K562 (cell line): ENCODE measurements at regions not wholly inside any gene's neighbourhood (a gene's known extent, or its start where the extent isn't known, plus 50 kb on each side); places are given as distances from the start of the nearest gene placed in this dataset.

Experiments used
- CREM ChIP-seq: IDR thresholded peaks from 2 replicates; pipeline ENCODE4 v1.6.1; 2014; ENCODE audit warnings: antibody characterized with exemption, low read depth
- FIP1L1 ChIP-seq: fragments of 200-400 bp; formaldehyde crosslinking; IDR thresholded peaks from 2 replicates; pipeline ENCODE4 v1.6.1; 2018; ENCODE audit warnings: mild to moderate bottlenecking, low read depth, low read length; ENCODE audit not compliant: poor library complexity, severe bottlenecking
- FOXM1 ChIP-seq, 2 experiments: fragments of 450-650 bp in 1 of 2; sonication (generic) in 1 of 2; formaldehyde crosslinking in 1 of 2; IDR thresholded peaks; 2 replicates each; pipeline versions ENCODE4 v1.6.1 to v1.9.0; 2017 to 2022; ENCODE audit warnings: low read depth in 2 of 2, mild to moderate bottlenecking in 2 of 2, missing genetic modification reagents in 1 of 2, moderate library complexity in 1 of 2
- POLR2A ChIP-seq: fragments of 450-650 bp; conservative IDR thresholded peaks from 2 replicates; pipeline ENCODE4 v1.6.1; 2016
- SAP30 ChIP-seq: fragments of 200-600 bp; sonication (generic); IDR thresholded peaks from 2 replicates; pipeline ENCODE4 v1.6.1; 2012; ENCODE audit warnings: borderline replicate concordance, low read depth, mild to moderate bottlenecking, moderate library complexity, low read length, control low read depth, inconsistent platforms; ENCODE audit not compliant: insufficient read depth, poor library complexity, severe bottlenecking
- SIN3A ChIP-seq, 2 experiments: fragments of 150-350 bp in 1 of 2; IDR thresholded peaks; 2 replicates each; pipeline ENCODE4 v1.6.1; 2011 to 2016; ENCODE audit warnings: borderline replicate concordance in 2 of 2, low read depth in 2 of 2, low read length in 2 of 2, mild to moderate bottlenecking in 2 of 2, moderate library complexity in 2 of 2; ENCODE audit not compliant: control insufficient read depth in 1 of 2
- YY1 ChIP-seq, 3 experiments: IDR thresholded peaks; 2 replicates each; pipeline ENCODE4 v1.6.1; 2011; ENCODE audit warnings: low read length in 2 of 3, mild to moderate bottlenecking in 2 of 3, moderate library complexity in 2 of 3, borderline replicate concordance in 1 of 3, control low read depth in 1 of 3, low read depth in 1 of 3; ENCODE audit not compliant: insufficient read depth in 3 of 3, insufficient replicate concordance in 2 of 3, control insufficient read depth in 1 of 3, insufficient read length in 1 of 3; ENCODE audit errors: extremely low read depth in 1 of 3
- ZNF316 ChIP-seq: fragments of 450-650 bp; IDR thresholded peaks from 2 replicates; pipeline ENCODE4 v1.6.1; 2016
- TF ChIP-seq, protein P1 (sequence below): fragments of 250-450 bp; sonication (Bioruptor Pico); IDR thresholded peaks from 2 replicates; pipeline ENCODE4 v1.5.0; 2020; ENCODE audit warnings: mild to moderate bottlenecking, borderline replicate concordance
- TF ChIP-seq, protein P2 (sequence below), 3 experiments: IDR thresholded peaks in 2 of 3; conservative IDR thresholded peaks in 1 of 3; 2 replicates each; pipeline ENCODE4 v1.5.1; 2011 to 2012; ENCODE audit warnings: low read length in 3 of 3, mild to moderate bottlenecking in 3 of 3, control low read depth in 2 of 3, improper control_type of control experiment in 1 of 3, inconsistent platforms in 1 of 3, low read depth in 1 of 3, mixed read lengths in 1 of 3, moderate library complexity in 1 of 3; ENCODE audit not compliant: insufficient read depth in 2 of 3
- TF ChIP-seq, protein P3 (sequence below), 2 experiments: fragments of 200-800 bp in 1 of 2; sonication (Bioruptor generic) in 1 of 2; sonication (generic) in 1 of 2; formaldehyde crosslinking in 1 of 2; IDR thresholded peaks in 1 of 2; conservative IDR thresholded peaks in 1 of 2; 2 replicates each; pipeline versions ENCODE4 v1.5.0 to v1.6.1; 2016 to 2020; ENCODE audit warnings: missing compliant biosample characterization in 1 of 2, missing genetic modification characterization in 1 of 2, missing genetic modification reagents in 1 of 2

DNA sequence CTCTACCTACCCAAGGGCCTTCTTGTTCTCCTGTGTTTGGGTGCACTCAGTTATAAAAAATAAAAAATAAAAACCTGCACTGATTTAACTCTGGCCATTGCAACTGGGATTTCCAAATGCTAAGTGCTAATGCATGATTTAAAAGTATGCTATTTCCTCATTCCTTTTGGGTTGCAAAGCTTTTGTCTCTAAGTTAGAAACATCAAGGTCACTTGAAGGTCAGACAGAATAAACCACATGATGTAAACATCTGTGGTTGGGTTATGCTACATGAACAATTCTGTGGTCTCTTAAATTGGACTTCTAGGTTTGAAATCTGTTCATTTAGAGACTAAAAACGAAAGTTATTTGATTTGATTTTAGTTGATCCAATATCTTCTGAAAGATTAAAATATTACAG, 1547.4 kb upstream of the TENM3 start:
- TF ChIP-seq ZNF316 (no peak), POLR2A (no peak), SIN3A (IDR thresholded peaks at IDR 0.05; ENCODE audit: borderline replicate concordance in 2 of 2, control insufficient read depth in 1 of 2, low read depth in 2 of 2, low read length in 2 of 2) (no peak), YY1 (IDR thresholded peaks at IDR 0.05; ENCODE audit: borderline replicate concordance in 1 of 3, control insufficient read depth in 1 of 3, extremely low read depth in 1 of 3, insufficient read depth in 3 of 3, insufficient read length in 1 of 3, insufficient replicate concordance in 2 of 3, low read depth in 1 of 3, low read length in 2 of 3) (no peak), SAP30 (no peak), FOXM1 (IDR thresholded peaks at IDR 0.05; ENCODE audit: low read depth) (no peak), FOXM1 (CRISPR knock-in tag; IDR thresholded peaks at IDR 0.05; ENCODE audit: low read depth) (no peak), CREM (no peak), FIP1L1 (no peak)
- TF ChIP-seq, protein P1, sequence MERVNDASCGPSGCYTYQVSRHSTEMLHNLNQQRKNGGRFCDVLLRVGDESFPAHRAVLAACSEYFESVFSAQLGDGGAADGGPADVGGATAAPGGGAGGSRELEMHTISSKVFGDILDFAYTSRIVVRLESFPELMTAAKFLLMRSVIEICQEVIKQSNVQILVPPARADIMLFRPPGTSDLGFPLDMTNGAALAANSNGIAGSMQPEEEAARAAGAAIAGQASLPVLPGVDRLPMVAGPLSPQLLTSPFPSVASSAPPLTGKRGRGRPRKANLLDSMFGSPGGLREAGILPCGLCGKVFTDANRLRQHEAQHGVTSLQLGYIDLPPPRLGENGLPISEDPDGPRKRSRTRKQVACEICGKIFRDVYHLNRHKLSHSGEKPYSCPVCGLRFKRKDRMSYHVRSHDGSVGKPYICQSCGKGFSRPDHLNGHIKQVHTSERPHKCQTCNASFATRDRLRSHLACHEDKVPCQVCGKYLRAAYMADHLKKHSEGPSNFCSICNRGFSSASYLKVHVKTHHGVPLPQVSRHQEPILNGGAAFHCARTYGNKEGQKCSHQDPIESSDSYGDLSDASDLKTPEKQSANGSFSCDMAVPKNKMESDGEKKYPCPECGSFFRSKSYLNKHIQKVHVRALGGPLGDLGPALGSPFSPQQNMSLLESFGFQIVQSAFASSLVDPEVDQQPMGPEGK, result no peak
- TF ChIP-seq, protein P2, sequence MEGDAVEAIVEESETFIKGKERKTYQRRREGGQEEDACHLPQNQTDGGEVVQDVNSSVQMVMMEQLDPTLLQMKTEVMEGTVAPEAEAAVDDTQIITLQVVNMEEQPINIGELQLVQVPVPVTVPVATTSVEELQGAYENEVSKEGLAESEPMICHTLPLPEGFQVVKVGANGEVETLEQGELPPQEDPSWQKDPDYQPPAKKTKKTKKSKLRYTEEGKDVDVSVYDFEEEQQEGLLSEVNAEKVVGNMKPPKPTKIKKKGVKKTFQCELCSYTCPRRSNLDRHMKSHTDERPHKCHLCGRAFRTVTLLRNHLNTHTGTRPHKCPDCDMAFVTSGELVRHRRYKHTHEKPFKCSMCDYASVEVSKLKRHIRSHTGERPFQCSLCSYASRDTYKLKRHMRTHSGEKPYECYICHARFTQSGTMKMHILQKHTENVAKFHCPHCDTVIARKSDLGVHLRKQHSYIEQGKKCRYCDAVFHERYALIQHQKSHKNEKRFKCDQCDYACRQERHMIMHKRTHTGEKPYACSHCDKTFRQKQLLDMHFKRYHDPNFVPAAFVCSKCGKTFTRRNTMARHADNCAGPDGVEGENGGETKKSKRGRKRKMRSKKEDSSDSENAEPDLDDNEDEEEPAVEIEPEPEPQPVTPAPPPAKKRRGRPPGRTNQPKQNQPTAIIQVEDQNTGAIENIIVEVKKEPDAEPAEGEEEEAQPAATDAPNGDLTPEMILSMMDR (IDR thresholded peaks at IDR 0.05 in 2 of 3, conservative IDR thresholded peaks at IDR 0.05 in 1 of 3; ENCODE audit: insufficient read depth in 2 of 3, low read depth in 1 of 3, low read length in 3 of 3), result no peak
- TF ChIP-seq, protein P3, sequence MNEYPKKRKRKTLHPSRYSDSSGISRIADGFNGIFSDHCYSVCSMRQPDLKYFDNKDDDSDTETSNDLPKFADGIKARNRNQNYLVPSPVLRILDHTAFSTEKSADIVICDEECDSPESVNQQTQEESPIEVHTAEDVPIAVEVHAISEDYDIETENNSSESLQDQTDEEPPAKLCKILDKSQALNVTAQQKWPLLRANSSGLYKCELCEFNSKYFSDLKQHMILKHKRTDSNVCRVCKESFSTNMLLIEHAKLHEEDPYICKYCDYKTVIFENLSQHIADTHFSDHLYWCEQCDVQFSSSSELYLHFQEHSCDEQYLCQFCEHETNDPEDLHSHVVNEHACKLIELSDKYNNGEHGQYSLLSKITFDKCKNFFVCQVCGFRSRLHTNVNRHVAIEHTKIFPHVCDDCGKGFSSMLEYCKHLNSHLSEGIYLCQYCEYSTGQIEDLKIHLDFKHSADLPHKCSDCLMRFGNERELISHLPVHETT (CRISPR knock-in tag; conservative IDR thresholded peaks at IDR 0.05 in 1 of 2, IDR thresholded peaks at IDR 0.05 in 1 of 2), result no peak
